H9 (cell line): ENCODE measurements at regions not wholly inside any gene's neighbourhood (a gene's known extent, or its start where the extent isn't known, plus 50 kb on each side); places are given as distances from the start of the nearest gene placed in this dataset.

Experiments used
- DNase-seq: peaks from one replicate; pipeline ENCODE4 v3.0.0-alpha.2; 2017
- H2AFZ ChIP-seq: one replicate; pipeline ENCODE4 v1.6.1; 2013; ENCODE audit warnings: mild to moderate bottlenecking, low read length, control low read depth, moderate library complexity
- H2AK5ac ChIP-seq: 2 replicates; pipeline ENCODE4 v1.6.1; 2013; ENCODE audit warnings: low read length, control low read depth, mixed read lengths; ENCODE audit not compliant: insufficient read length
- H2BK120ac ChIP-seq: one replicate; pipeline ENCODE4 v1.6.1; 2013; ENCODE audit warnings: low read depth, mild to moderate bottlenecking, low read length, control low read depth, inconsistent platforms; ENCODE audit not compliant: poor library complexity, severe bottlenecking
- H2BK12ac ChIP-seq: 2 replicates; pipeline ENCODE4 v1.6.1; 2013; ENCODE audit warnings: low read length, control low read depth, mixed read lengths, low read depth; ENCODE audit not compliant: insufficient read length
- H2BK15ac ChIP-seq: 2 replicates; pipeline ENCODE4 v1.6.1; 2013; ENCODE audit warnings: low read depth, low read length, control low read depth
- H2BK20ac ChIP-seq: one replicate; pipeline ENCODE4 v1.6.1; 2013; ENCODE audit warnings: low read depth, mild to moderate bottlenecking, low read length, control low read depth, inconsistent platforms; ENCODE audit not compliant: poor library complexity, severe bottlenecking
- H2BK5ac ChIP-seq: 2 replicates; pipeline ENCODE4 v1.6.1; 2013; ENCODE audit warnings: low read length, control low read depth, mixed read lengths; ENCODE audit not compliant: insufficient read length
- H3K14ac ChIP-seq: 2 replicates; pipeline ENCODE4 v1.6.1; 2013; ENCODE audit warnings: low read length, control low read depth; ENCODE audit not compliant: insufficient read depth
- H3K18ac ChIP-seq: 2 replicates; pipeline ENCODE4 v1.6.1; 2013; ENCODE audit warnings: low read depth, mild to moderate bottlenecking, mixed read lengths, low read length, control low read depth; ENCODE audit not compliant: insufficient read length
- H3K23ac ChIP-seq: 2 replicates; pipeline ENCODE4 v1.6.1; 2013; ENCODE audit warnings: low read length, control low read depth, mixed read lengths, low read depth; ENCODE audit not compliant: insufficient read length
- H3K23me2 ChIP-seq: 2 replicates; pipeline ENCODE4 v1.6.1; 2013; ENCODE audit warnings: low read depth, mild to moderate bottlenecking, mixed read lengths, low read length, control low read depth; ENCODE audit not compliant: insufficient read length, poor library complexity, severe bottlenecking
- H3K27ac ChIP-seq: 2 replicates; pipeline ENCODE4 v1.5.1; 2013; ENCODE audit warnings: low read length, control low read depth, mixed read lengths, low read depth; ENCODE audit not compliant: insufficient read length
- H3K27me3 ChIP-seq: 2 replicates; pipeline ENCODE4 v1.6.1; 2013; ENCODE audit warnings: low read length, control low read depth, inconsistent platforms; ENCODE audit not compliant: insufficient read depth
- H3K4ac ChIP-seq: 2 replicates; pipeline ENCODE4 v1.6.1; 2013; ENCODE audit warnings: low read depth, mild to moderate bottlenecking, control low read depth, inconsistent platforms, low read length, moderate library complexity
- H3K4me1 ChIP-seq: 2 replicates; pipeline ENCODE4 v1.6.1; 2013; ENCODE audit warnings: low read length, control low read depth, inconsistent platforms; ENCODE audit not compliant: insufficient read depth
- H3K4me2 ChIP-seq: 2 replicates; pipeline ENCODE4 v1.6.1; 2013; ENCODE audit warnings: low read length, control low read depth, mixed read lengths; ENCODE audit not compliant: insufficient read length, insufficient read depth
- H3K56ac ChIP-seq: 2 replicates; pipeline ENCODE4 v1.6.1; 2013; ENCODE audit warnings: low read depth, mild to moderate bottlenecking, mixed read lengths, low read length, control low read depth; ENCODE audit not compliant: insufficient read length
- H3K79me1 ChIP-seq: 2 replicates; pipeline ENCODE4 v1.6.1; 2013; ENCODE audit warnings: low read depth, mild to moderate bottlenecking, moderate library complexity, low read length, control low read depth, inconsistent platforms; ENCODE audit not compliant: insufficient read depth, poor library complexity, severe bottlenecking
- H3K79me2 ChIP-seq: 2 replicates; pipeline ENCODE4 v1.6.1; 2013; ENCODE audit warnings: low read length, control low read depth, inconsistent platforms; ENCODE audit not compliant: insufficient read depth
- H3K9ac ChIP-seq: 2 replicates; pipeline ENCODE4 v1.6.1; 2013; ENCODE audit warnings: low read length, control low read depth, mixed read lengths; ENCODE audit not compliant: insufficient read length; ENCODE audit errors: extremely low read depth
- H3K9me3 ChIP-seq: one replicate; pipeline ENCODE4 v1.6.1; 2013; ENCODE audit warnings: low read depth, low read length, inconsistent platforms; ENCODE audit not compliant: control insufficient read depth
- H3T11ph ChIP-seq: one replicate; pipeline ENCODE4 v1.6.1; 2013; ENCODE audit warnings: mild to moderate bottlenecking, low read length, control low read depth, inconsistent platforms
- H4K20me1 ChIP-seq: one replicate; pipeline ENCODE4 v1.6.1; 2013; ENCODE audit not compliant: control insufficient read depth, insufficient read length, insufficient read depth
- H4K5ac ChIP-seq: 2 replicates; pipeline ENCODE4 v1.6.1; 2013; ENCODE audit warnings: low read depth, mild to moderate bottlenecking, mixed read lengths, low read length, control low read depth; ENCODE audit not compliant: insufficient read length
- H4K8ac ChIP-seq: replicated peaks from 2 replicates; pipeline ENCODE4 v1.6.1; 2013; ENCODE audit warnings: low read length, control low read depth, mixed read lengths, low read depth; ENCODE audit not compliant: insufficient read length
- H4K91ac ChIP-seq: 2 replicates; pipeline ENCODE4 v1.6.1; 2013; ENCODE audit warnings: low read depth, mild to moderate bottlenecking, moderate library complexity, mixed read lengths, low read length, control low read depth; ENCODE audit not compliant: insufficient read length
- H3K27ac Mint-ChIP-seq, 3 experiments: 2 replicates in 2 of 3; 3 replicates in 1 of 3; pipeline ENCODE4 v1.8.0; 2020 to 2021; ENCODE audit warnings: mixed read lengths in 3 of 3, mild to moderate bottlenecking in 1 of 3, moderate library complexity in 1 of 3
- H3K27me3 Mint-ChIP-seq: 2 replicates; pipeline ENCODE4 v1.8.0; 2021; ENCODE audit warnings: low read depth, mild to moderate bottlenecking, moderate library complexity, mixed read lengths
- H3K36me3 Mint-ChIP-seq, 3 experiments: 2 replicates in 2 of 3; 3 replicates in 1 of 3; pipeline ENCODE4 v1.8.0; 2020 to 2021; ENCODE audit warnings: low read depth in 3 of 3, mixed read lengths in 3 of 3; ENCODE audit not compliant: insufficient read depth in 1 of 3
- H3K4me1 Mint-ChIP-seq, 2 experiments: 2 replicates each; pipeline ENCODE4 v1.8.0; 2020; ENCODE audit warnings: mixed read lengths in 2 of 2
- H3K4me3 Mint-ChIP-seq, 2 experiments: 2 replicates in 1 of 2; 3 replicates in 1 of 2; pipeline ENCODE4 v1.8.0; 2020 to 2021; ENCODE audit warnings: mild to moderate bottlenecking in 2 of 2, mixed read lengths in 2 of 2, moderate library complexity in 1 of 2
- H3K9me3 Mint-ChIP-seq, 2 experiments: 2 replicates in 1 of 2; 3 replicates in 1 of 2; pipeline ENCODE4 v1.8.0; 2020; ENCODE audit warnings: mild to moderate bottlenecking in 2 of 2, mixed read lengths in 2 of 2, moderate library complexity in 1 of 2
- WGBS: extraction: QIAGEN DNeasy Blood & Tissue Kit; methylation state at CpG from one replicate; pipeline ENCODE4 v1.1.7; 2013; ENCODE audit warnings: missing lambda C conversion rate, low lambda C conversion rate, mixed read lengths; ENCODE audit not compliant: insufficient read length; ENCODE audit errors: extremely low coverage; 5-methylcytosine and 5-hydroxymethylcytosine counted together
- TF ChIP-seq, protein P1 (sequence below): fragments of 200-600 bp; sonication (generic); conservative IDR thresholded peaks from 3 replicates; pipeline ENCODE4 v1.8.0; 2021; ENCODE audit warnings: antibody characterized with exemption, mild to moderate bottlenecking

DNA sequence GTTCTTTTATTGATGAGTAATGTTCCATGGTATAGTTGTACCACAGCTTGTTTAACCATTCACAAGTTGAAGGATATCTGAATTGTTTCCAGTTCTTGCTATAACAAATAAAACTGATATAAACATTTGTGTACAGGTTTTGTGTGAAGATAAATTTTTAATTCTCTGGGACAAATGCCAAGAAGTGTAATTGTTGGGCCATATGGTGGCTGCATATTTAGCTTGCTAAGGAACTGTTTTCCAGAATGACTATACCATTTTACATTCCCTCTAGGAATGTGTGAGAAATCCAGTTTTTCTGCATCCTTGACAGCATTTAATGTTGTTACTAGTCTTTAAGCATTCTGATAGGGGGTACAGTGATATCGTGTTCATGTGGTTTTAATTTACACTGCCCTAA, 368.5 kb downstream of the KIF2B start:
- Histone ChIP-seq H2BK20ac (no peak overlapping the region), H3K9me3 (no peaks in the 10 kb centered on the region), H3K9ac (no peak overlapping the region), H2AK5ac (no peak overlapping the region), H4K8ac (no peak overlapping the region), H3K23ac (no peak overlapping the region), H3K27me3 (no peaks in the 10 kb centered on the region), H3K27ac (no peak overlapping the region), H3K18ac (no peak overlapping the region), H2BK120ac (no peak overlapping the region), H3K79me1 (no peaks in the 10 kb centered on the region), H3K4me1 (no peaks in the 10 kb centered on the region), H2BK12ac (no peak overlapping the region), H3K23me2 (no peaks in the 10 kb centered on the region), H4K5ac (no peak overlapping the region), H2AFZ (no peak overlapping the region), H4K20me1 (no peaks in the 10 kb centered on the region), H2BK15ac (no peak overlapping the region), H4K91ac (no peak overlapping the region), H2BK5ac (no peak overlapping the region), H3K79me2 (no peaks in the 10 kb centered on the region), H3K4me2 (no peak overlapping the region), H3K14ac (no peak overlapping the region), H3K56ac (no peak overlapping the region), H3T11ph (no peak overlapping the region), H3K4ac (no peak overlapping the region)
- no peaks in the 10 kb centered on the region for H3K27me3 Mint-ChIP-seq
- peaks cover 4 to 22% (median 4%) of the 10 kb centered on the region in 3 experiments; a peak in 5 of 7 replicates for H3K36me3 Mint-ChIP-seq
- H3K4me1 Mint-ChIP-seq, result no peaks in the 10 kb centered on the region
- WGBS, result no CpG with 5 or more reads among the region's 1 CpG
- H3K9me3 Mint-ChIP-seq, result peaks cover 7 to 8% of the 10 kb centered on the region in 2 experiments; a peak in 4 of 5 replicates
- TF ChIP-seq, protein P1, sequence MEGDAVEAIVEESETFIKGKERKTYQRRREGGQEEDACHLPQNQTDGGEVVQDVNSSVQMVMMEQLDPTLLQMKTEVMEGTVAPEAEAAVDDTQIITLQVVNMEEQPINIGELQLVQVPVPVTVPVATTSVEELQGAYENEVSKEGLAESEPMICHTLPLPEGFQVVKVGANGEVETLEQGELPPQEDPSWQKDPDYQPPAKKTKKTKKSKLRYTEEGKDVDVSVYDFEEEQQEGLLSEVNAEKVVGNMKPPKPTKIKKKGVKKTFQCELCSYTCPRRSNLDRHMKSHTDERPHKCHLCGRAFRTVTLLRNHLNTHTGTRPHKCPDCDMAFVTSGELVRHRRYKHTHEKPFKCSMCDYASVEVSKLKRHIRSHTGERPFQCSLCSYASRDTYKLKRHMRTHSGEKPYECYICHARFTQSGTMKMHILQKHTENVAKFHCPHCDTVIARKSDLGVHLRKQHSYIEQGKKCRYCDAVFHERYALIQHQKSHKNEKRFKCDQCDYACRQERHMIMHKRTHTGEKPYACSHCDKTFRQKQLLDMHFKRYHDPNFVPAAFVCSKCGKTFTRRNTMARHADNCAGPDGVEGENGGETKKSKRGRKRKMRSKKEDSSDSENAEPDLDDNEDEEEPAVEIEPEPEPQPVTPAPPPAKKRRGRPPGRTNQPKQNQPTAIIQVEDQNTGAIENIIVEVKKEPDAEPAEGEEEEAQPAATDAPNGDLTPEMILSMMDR, result no peak
- H3K27ac Mint-ChIP-seq, result no peak overlapping the region
- DNase-seq, result no peak
- no peak overlapping the region for H3K4me3 Mint-ChIP-seq
